H1 (cell line): ENCODE measurements at regions not wholly inside any gene's neighbourhood (a gene's known extent, or its start where the extent isn't known, plus 50 kb on each side); places are given as distances from the start of the nearest gene placed in this dataset.

Experiments used
- CTCF ChIA-PET: fragments of 300-600 bp; sonication (Branson Sonifier 250); formaldehyde crosslinking; loops from one replicate; lab custom pipeline; 2021; ENCODE audit not compliant: partially characterized antibody; lab: Charles Lee
- POLR2A ChIA-PET: fragments of 300-600 bp; sonication (Branson Sonifier 250); formaldehyde crosslinking; loops from one replicate; lab custom pipeline; 2021; ENCODE audit warnings: inconsistent platforms; ENCODE audit not compliant: partially characterized antibody; lab: Charles Lee
- DNase-seq, 2 experiments: peaks; one replicate each; pipeline versions ENCODE4 v3.0.0 to v3.0.0-alpha.2; 2010 to 2022; ENCODE audit warnings: low spot score in 2 of 2, low read depth in 1 of 2, mixed read lengths in 1 of 2
- FAIRE-seq: peaks from 2 replicates; lab custom pipeline; 2011; peaks lifted over from hg19 to GRCh38; lab: Jason Lieb, UNC
- H2AFZ ChIP-seq: 2 replicates; pipeline ENCODE4 v1.8.1; 2012; ENCODE audit warnings: low read length, inconsistent platforms
- H2AK5ac ChIP-seq: 2 replicates; pipeline ENCODE4 v1.6.1; 2013; ENCODE audit warnings: low read depth, low read length
- H2BK120ac ChIP-seq: replicated peaks from 2 replicates; pipeline ENCODE3; 2013; ENCODE audit warnings: low read depth, low read length, inconsistent platforms
- H2BK12ac ChIP-seq: 2 replicates; pipeline ENCODE4 v1.6.1; 2013; ENCODE audit warnings: low read depth, low read length
- H2BK15ac ChIP-seq: 2 replicates; pipeline ENCODE4 v1.6.1; 2013; ENCODE audit warnings: low read length
- H2BK20ac ChIP-seq: 2 replicates; pipeline ENCODE4 v1.6.1; 2013; ENCODE audit warnings: low read length
- H2BK5ac ChIP-seq: 2 replicates; pipeline ENCODE4 v1.6.1; 2013; ENCODE audit warnings: low read depth, low read length
- H3K14ac ChIP-seq: 2 replicates; pipeline ENCODE4 v1.6.1; 2013; ENCODE audit warnings: inconsistent platforms; ENCODE audit not compliant: insufficient read length
- H3K18ac ChIP-seq: 2 replicates; pipeline ENCODE4 v1.6.1; 2013; ENCODE audit warnings: low read length; ENCODE audit errors: extremely low read depth
- H3K23ac ChIP-seq: 2 replicates; pipeline ENCODE4 v1.6.1; 2013; ENCODE audit warnings: inconsistent platforms; ENCODE audit not compliant: insufficient read length
- H3K23me2 ChIP-seq: 2 replicates; pipeline ENCODE4 v1.6.1; 2013; ENCODE audit warnings: low read depth, low read length
- H3K27ac ChIP-seq: 2 replicates; pipeline ENCODE4 v1.6.1; 2011; ENCODE audit warnings: low read depth, low read length, inconsistent platforms
- H3K27me3 ChIP-seq, 4 experiments: replicated peaks in 1 of 4; 1 replicate in 1 of 4; 2 replicates in 3 of 4; pipeline versions ENCODE4 v1.6.1 to v1.8.1; 2011 to 2013; ENCODE audit warnings: low read length in 3 of 4, mild to moderate bottlenecking in 3 of 4, inconsistent platforms in 2 of 4, mixed read lengths in 2 of 4, moderate library complexity in 1 of 4; ENCODE audit not compliant: control insufficient read depth in 3 of 4, insufficient read depth in 3 of 4; ENCODE audit errors: extremely low read depth in 1 of 4
- H3K36me3 ChIP-seq, 4 experiments: 2 replicates each; pipeline versions ENCODE4 v1.6.1 to v1.8.1; 2011 to 2013; ENCODE audit warnings: mild to moderate bottlenecking in 4 of 4, low read length in 3 of 4, moderate library complexity in 2 of 4, control low read depth in 1 of 4, inconsistent platforms in 1 of 4; ENCODE audit not compliant: insufficient read depth in 4 of 4, control insufficient read depth in 2 of 4
- H3K4ac ChIP-seq: replicated peaks from 2 replicates; pipeline ENCODE3; 2013; ENCODE audit warnings: low read length, low read depth, mixed read lengths, inconsistent platforms; ENCODE audit not compliant: insufficient read length
- H3K4me1 ChIP-seq, 4 experiments: replicated peaks in 1 of 4; 1 replicate in 1 of 4; 2 replicates in 3 of 4; pipeline versions ENCODE4 v1.6.1 to v1.8.1; 2011 to 2013; ENCODE audit warnings: low read length in 3 of 4, inconsistent platforms in 2 of 4, mixed read lengths in 1 of 4; ENCODE audit not compliant: insufficient read depth in 4 of 4, control insufficient read depth in 3 of 4
- H3K4me2 ChIP-seq, 2 experiments: 2 replicates each; pipeline versions ENCODE4 v1.6.1 to v1.8.1; 2011 to 2013; ENCODE audit warnings: low read depth in 2 of 2, low read length in 2 of 2, control low read depth in 1 of 2, inconsistent platforms in 1 of 2, mild to moderate bottlenecking in 1 of 2; ENCODE audit not compliant: insufficient read depth in 1 of 2
- H3K4me3 ChIP-seq, 4 experiments: fragments of 200-600, 300-600 bp in 1 of 4; sonication (generic), shearing (Covaris generic), sonication (Bioruptor Twin) in 1 of 4; 2 replicates each; pipeline versions ENCODE4 v1.5.1 to v1.8.1; 2011 to 2016; ENCODE audit warnings: low read length in 4 of 4, low read depth in 3 of 4, control low read depth in 2 of 4, inconsistent platforms in 2 of 4, mild to moderate bottlenecking in 2 of 4, mixed read lengths in 1 of 4, moderate library complexity in 1 of 4; ENCODE audit not compliant: insufficient read depth in 2 of 4; ENCODE audit errors: extremely low read depth in 1 of 4
- H3K56ac ChIP-seq: replicated peaks from 2 replicates; pipeline ENCODE3; 2013; ENCODE audit warnings: low read depth, mild to moderate bottlenecking, mixed read lengths, low read length, inconsistent platforms; ENCODE audit not compliant: insufficient read length
- H3K79me1 ChIP-seq: 2 replicates; pipeline ENCODE4 v1.6.1; 2013; ENCODE audit warnings: low read depth, low read length, control low read depth
- H3K79me2 ChIP-seq, 2 experiments: 2 replicates each; pipeline versions ENCODE4 v1.6.1 to v1.8.1; 2012 to 2013; ENCODE audit warnings: low read length in 2 of 2, mild to moderate bottlenecking in 2 of 2, inconsistent platforms in 1 of 2; ENCODE audit not compliant: insufficient read depth in 2 of 2, control insufficient read depth in 1 of 2
- H3K9ac ChIP-seq, 4 experiments: replicated peaks in 1 of 4; 1 replicate in 1 of 4; 2 replicates in 3 of 4; pipeline versions ENCODE4 v1.6.1 to v1.8.1; 2011 to 2013; ENCODE audit warnings: low read depth in 3 of 4, low read length in 3 of 4, control low read depth in 2 of 4, mild to moderate bottlenecking in 2 of 4, moderate library complexity in 2 of 4, inconsistent platforms in 1 of 4; ENCODE audit errors: extremely low read depth in 1 of 4
- H3K9me3 ChIP-seq, 2 experiments: 2 replicates each; pipeline versions ENCODE4 v1.6.1 to v1.8.1; 2012 to 2013; ENCODE audit warnings: mild to moderate bottlenecking in 2 of 2, moderate library complexity in 2 of 2, control low read depth in 1 of 2, inconsistent platforms in 1 of 2, low read depth in 1 of 2, low read length in 1 of 2, mixed read lengths in 1 of 2; ENCODE audit not compliant: insufficient read depth in 2 of 2
- H4K20me1 ChIP-seq, 2 experiments: replicated peaks in 1 of 2; 2 replicates each; pipeline versions ENCODE3 to v1.8.1; 2011 to 2013; ENCODE audit warnings: inconsistent platforms in 2 of 2, low read length in 2 of 2, mild to moderate bottlenecking in 1 of 2; ENCODE audit not compliant: insufficient read depth in 2 of 2, control insufficient read depth in 1 of 2
- H4K5ac ChIP-seq: 2 replicates; pipeline ENCODE4 v1.6.1; 2013; ENCODE audit warnings: low read length, low read depth, mixed read lengths, inconsistent platforms; ENCODE audit not compliant: insufficient read length
- H4K8ac ChIP-seq: 2 replicates; pipeline ENCODE4 v1.8.0; 2013; ENCODE audit warnings: mild to moderate bottlenecking, moderate library complexity, low read length, inconsistent platforms; ENCODE audit not compliant: insufficient read depth; ENCODE audit errors: extremely low read depth
- H4K91ac ChIP-seq: replicated peaks from 2 replicates; pipeline ENCODE3; 2013; ENCODE audit warnings: low read length, mixed read lengths, inconsistent platforms; ENCODE audit not compliant: insufficient read length
- BACH1 ChIP-seq: IDR thresholded peaks from 2 replicates; pipeline ENCODE4 v1.6.1; 2012; ENCODE audit warnings: low read length, improper control_type of control experiment
- CBX8 ChIP-seq: fragments of 300-800, 300-1000 bp; sonication (generic); IDR thresholded peaks from 2 replicates; pipeline ENCODE4 v1.7.1; 2016; ENCODE audit warnings: low read depth, low read length, borderline replicate concordance
- CHD2 ChIP-seq: IDR thresholded peaks from 2 replicates; pipeline ENCODE4 v1.6.1; 2012; ENCODE audit warnings: low read length, improper control_type of control experiment
- E2F6 ChIP-seq: IDR thresholded peaks from 2 replicates; pipeline ENCODE4 v1.6.1; 2012; ENCODE audit warnings: inconsistent platforms
- KDM5A ChIP-seq: fragments of 200-600 bp; IDR thresholded peaks from 2 replicates; pipeline ENCODE4 v1.7.1; 2012; ENCODE audit warnings: mild to moderate bottlenecking, low read length, inconsistent platforms, mixed read lengths
- MAFK ChIP-seq: IDR thresholded peaks from 2 replicates; pipeline ENCODE4 v1.6.1; 2012; ENCODE audit warnings: low read depth, mild to moderate bottlenecking, improper control_type of control experiment, low read length
- RFX5 ChIP-seq: IDR thresholded peaks from 2 replicates; pipeline ENCODE4 v1.6.1; 2011; ENCODE audit warnings: low read depth, low read length, improper control_type of control experiment, borderline replicate concordance
- RXRA ChIP-seq: IDR thresholded peaks from 2 replicates; pipeline ENCODE4 v1.6.1; 2011; ENCODE audit warnings: low read depth, mild to moderate bottlenecking, low read length, moderate library complexity; ENCODE audit not compliant: insufficient read depth
- SAP30 ChIP-seq: fragments of 300-600 bp; sonication (generic); IDR thresholded peaks from 2 replicates; pipeline ENCODE4 v1.7.1; 2012; ENCODE audit warnings: low read length, moderate library complexity, mild to moderate bottlenecking, inconsistent platforms; ENCODE audit not compliant: insufficient read depth, insufficient replicate concordance
- SP4 ChIP-seq: IDR thresholded peaks from 2 replicates; pipeline ENCODE4 v1.6.1; 2012; ENCODE audit warnings: low read length, inconsistent platforms
- TBP ChIP-seq: IDR thresholded peaks from 2 replicates; pipeline ENCODE4 v1.6.1; 2011; ENCODE audit warnings: low read depth, low read length, improper control_type of control experiment
- TCF12 ChIP-seq: IDR thresholded peaks from 2 replicates; pipeline ENCODE4 v1.6.1; 2011; ENCODE audit warnings: low read depth, mild to moderate bottlenecking, low read length
- WGBS, 2 experiments: shearing (Covaris generic) in 1 of 2; methylation state at CpG; one replicate each; pipeline versions ENCODE4 v1.1.6 to v1.1.7; 2013 to 2015; ENCODE audit warnings: low lambda C conversion rate in 2 of 2, mixed read lengths in 2 of 2, inconsistent platforms in 1 of 2, low coverage in 1 of 2, missing lambda C conversion rate in 1 of 2; ENCODE audit not compliant: insufficient replicate concordance in 2 of 2, insufficient coverage in 1 of 2, insufficient read length in 1 of 2; ENCODE audit errors: extremely low coverage in 1 of 2, missing lambda C conversion rate in 1 of 2; 5-methylcytosine and 5-hydroxymethylcytosine counted together

GRCh38 chr2:132366421-132367180 lies 50.0 kb upstream of the GPR39 start:
- H2BK5ac ChIP-seq = no peak overlapping the region
- peaks cover 0 to 5% (median 0%) of the 10 kb centered on the region in 4 experiments; a peak in 1 of 7 replicates for H3K4me1 ChIP-seq
- H4K8ac ChIP-seq = no peak overlapping the region
- H3K27ac ChIP-seq = no peak overlapping the region
- ChIA-PET POLR2A (no interaction called here), CTCF (interaction anchor here (0.7 to 1.5 kb wide), 5 partner anchors 14 to 49 kb away, joined by 3 to 6 read pairs (median 3); no protein-coding TSS in a partner anchor)
- H2BK12ac ChIP-seq = no peak overlapping the region
- H2AK5ac ChIP-seq = no peak overlapping the region
- H3K4me2 ChIP-seq = no peak overlapping the region
- no peak overlapping the region for H4K5ac ChIP-seq
- H3K56ac ChIP-seq = no peak overlapping the region
- no peak overlapping the region for H3K18ac ChIP-seq
- H4K20me1 ChIP-seq = no peaks in the 10 kb centered on the region
- no peak overlapping the region for H3K4me3 ChIP-seq
- 79% methylated on average over 5 of the region's 5 CpGs; no CpG with 5 or more reads in 1 of the 2 experiments for WGBS, 2 experiments
- no peaks in the 10 kb centered on the region; the same call in 1 of the 2 replicates for H3K23me2 ChIP-seq
- H3K79me2 ChIP-seq = no peaks in the 10 kb centered on the region
- H3K14ac ChIP-seq = no peak overlapping the region
- no peak overlapping the region for H4K91ac ChIP-seq
- H2AFZ ChIP-seq = no peak overlapping the region
- FAIRE-seq (no peak), DNase-seq (no peak)
- H3K9me3 ChIP-seq = peaks cover 0 to under 1% of the 10 kb centered on the region in 2 experiments; a peak in 1 of 4 replicates
- no peak overlapping the region for H3K23ac ChIP-seq
- H3K9ac ChIP-seq = no peak overlapping the region
- TF ChIP-seq KDM5A (no peak), E2F6 (no peak), SAP30 (no peak), SP4 (no peak), CBX8 (no peak), RXRA (no peak), TCF12 (no peak), MAFK (no peak), RFX5 (no peak), TBP (no peak), CHD2 (no peak), BACH1 (no peak)
- no peak overlapping the region for H2BK15ac ChIP-seq
- H3K36me3 ChIP-seq = no peaks in the 10 kb centered on the region
- no peak overlapping the region for H3K4ac ChIP-seq
- H3K79me1 ChIP-seq = no peaks in the 10 kb centered on the region
- no peak overlapping the region for H2BK20ac ChIP-seq
- H3K27me3 ChIP-seq = no peaks in the 10 kb centered on the region
- no peak overlapping the region for H2BK120ac ChIP-seq
